GM23338 (cell line): ENCODE measurements at regions not wholly inside any gene's neighbourhood (a gene's known extent, or its start where the extent isn't known, plus 50 kb on each side); places are given as distances from the start of the nearest gene placed in this dataset.

Experiments
- POLR2AphosphoS5 ChIP-seq: IDR thresholded peaks from 2 replicates; pipeline ENCODE4 v1.6.1; 2016; ENCODE audit warnings: antibody characterized with exemption, low read depth
- TF ChIP-seq, protein P1 (sequence below), 2 experiments: fragments of 200-600 bp in 1 of 2; sonication (generic) in 1 of 2; conservative IDR thresholded peaks; 2 replicates each; pipeline versions ENCODE4 v1.5.1 to v1.6.1; 2016 to 2017; ENCODE audit warnings: antibody characterized with exemption in 2 of 2, low read depth in 2 of 2, mild to moderate bottlenecking in 2 of 2, moderate library complexity in 1 of 2

DNA sequence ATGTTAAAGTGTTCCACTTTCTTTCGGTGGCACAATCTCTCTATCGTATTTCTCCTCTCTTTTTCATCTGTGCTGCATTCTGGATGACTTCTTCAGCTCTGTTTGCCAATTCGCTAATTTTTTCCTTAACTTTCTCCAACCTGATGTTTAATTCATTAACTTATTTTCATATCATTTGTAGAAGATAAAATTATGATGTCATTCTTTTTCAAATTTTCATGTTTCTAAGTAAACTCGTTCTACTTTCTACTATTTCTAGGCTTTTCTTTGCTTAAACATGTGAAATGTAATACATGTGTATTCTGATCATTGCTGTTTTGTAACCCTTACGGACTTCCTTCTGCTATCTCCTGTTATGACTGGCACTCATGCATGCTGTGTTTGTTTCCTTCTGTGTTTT, 648.4 kb downstream of the QKI start:
- TF ChIP-seq, protein P1, sequence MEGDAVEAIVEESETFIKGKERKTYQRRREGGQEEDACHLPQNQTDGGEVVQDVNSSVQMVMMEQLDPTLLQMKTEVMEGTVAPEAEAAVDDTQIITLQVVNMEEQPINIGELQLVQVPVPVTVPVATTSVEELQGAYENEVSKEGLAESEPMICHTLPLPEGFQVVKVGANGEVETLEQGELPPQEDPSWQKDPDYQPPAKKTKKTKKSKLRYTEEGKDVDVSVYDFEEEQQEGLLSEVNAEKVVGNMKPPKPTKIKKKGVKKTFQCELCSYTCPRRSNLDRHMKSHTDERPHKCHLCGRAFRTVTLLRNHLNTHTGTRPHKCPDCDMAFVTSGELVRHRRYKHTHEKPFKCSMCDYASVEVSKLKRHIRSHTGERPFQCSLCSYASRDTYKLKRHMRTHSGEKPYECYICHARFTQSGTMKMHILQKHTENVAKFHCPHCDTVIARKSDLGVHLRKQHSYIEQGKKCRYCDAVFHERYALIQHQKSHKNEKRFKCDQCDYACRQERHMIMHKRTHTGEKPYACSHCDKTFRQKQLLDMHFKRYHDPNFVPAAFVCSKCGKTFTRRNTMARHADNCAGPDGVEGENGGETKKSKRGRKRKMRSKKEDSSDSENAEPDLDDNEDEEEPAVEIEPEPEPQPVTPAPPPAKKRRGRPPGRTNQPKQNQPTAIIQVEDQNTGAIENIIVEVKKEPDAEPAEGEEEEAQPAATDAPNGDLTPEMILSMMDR (conservative IDR thresholded peaks at IDR 0.05; ENCODE audit: low read depth in 2 of 2) = no peak
- TF ChIP-seq POLR2AphosphoS5 = no peak
